ENCODE measurements at regions not wholly inside any gene's neighbourhood (a gene's known extent, or its start where the extent isn't known, plus 50 kb on each side); places are given as distances from the start of the nearest gene placed in this dataset.

- Histone ChIP-seq H3K4me1 (ENCODE audit: control insufficient read depth in 4 of 4, insufficient read depth in 4 of 4, low read length in 3 of 4) (no peaks in the 10 kb centered on the region), H3K36me3 (ENCODE audit: control insufficient read depth in 4 of 4, insufficient read depth in 3 of 4, low read depth in 1 of 4, low read length in 3 of 4) (no peaks in the 10 kb centered on the region), H3K27me3 (ENCODE audit: control insufficient read depth in 4 of 4, insufficient read depth in 4 of 4, low read length in 3 of 4) (no peaks in the 10 kb centered on the region), H3K9me3 (ENCODE audit: control insufficient read depth in 4 of 4, low read length in 3 of 4) (peaks cover 0 to 1% (median 0%) of the 10 kb centered on the region in 4 donors), H3K9ac (ENCODE audit: low read depth in 1 of 2, low read length in 2 of 2) (no peak overlapping the region), H3K27ac (ENCODE audit: low read depth in 1 of 2, low read length in 2 of 2) (no peak overlapping the region), H3K4me3 (ENCODE audit: low read depth in 1 of 3, low read length in 3 of 3) (no peak overlapping the region)
- 73% methylated on average over 2 of the region's 2 CpGs for WGBS
- TF ChIP-seq NR2F2 (IDR thresholded peaks at IDR 0.05) (no peak), JUND (IDR thresholded peaks at IDR 0.05) (no peak), MAX (IDR thresholded peaks at IDR 0.05) (no peak), CTCF (IDR thresholded peaks at IDR 0.05; ENCODE audit: low read depth, low read length, missing input control) (no peak), FOXA2 (IDR thresholded peaks at IDR 0.05) (no peak), HNF4A (conservative IDR thresholded peaks at IDR 0.05) (no peak), GABPA (IDR thresholded peaks at IDR 0.05 in 1 of 2, conservative IDR thresholded peaks at IDR 0.05 in 1 of 2) (no peak), HNF4G (IDR thresholded peaks at IDR 0.05) (no peak), TAF1 (conservative IDR thresholded peaks at IDR 0.05) (no peak), ZBTB33 (IDR thresholded peaks at IDR 0.05) (no peak), YY1 (IDR thresholded peaks at IDR 0.05) (no peak), EGR1 (IDR thresholded peaks at IDR 0.05; ENCODE audit: low read depth in 2 of 2) (no peak), REST (IDR thresholded peaks at IDR 0.05) (no peak), ATF3 (IDR thresholded peaks at IDR 0.05) (no peak), RXRA (IDR thresholded peaks at IDR 0.05) (no peak), RAD21 (IDR thresholded peaks at IDR 0.05) (no peak), SP1 (IDR thresholded peaks at IDR 0.05) (no peak)
- DNase-seq (ENCODE audit: low spot score) = no peak
These were observed 177.9 kb upstream of the RAI2 start for GRCh38 chrX:18039023-18039422.

GRCh38 chrX:18036394-18036793, 175.3 kb upstream of the RAI2 start:
- Histone ChIP-seq H3K9ac (ENCODE audit: low read depth in 1 of 2, low read length in 2 of 2) (no peak overlapping the region), H3K27me3 (ENCODE audit: control insufficient read depth in 4 of 4, insufficient read depth in 4 of 4, low read length in 3 of 4) (no peaks in the 10 kb centered on the region), H3K36me3 (ENCODE audit: control insufficient read depth in 4 of 4, insufficient read depth in 3 of 4, low read depth in 1 of 4, low read length in 3 of 4) (no peaks in the 10 kb centered on the region), H3K27ac (ENCODE audit: low read depth in 1 of 2, low read length in 2 of 2) (no peak overlapping the region), H3K4me1 (ENCODE audit: control insufficient read depth in 4 of 4, insufficient read depth in 4 of 4, low read length in 3 of 4) (no peaks in the 10 kb centered on the region), H3K4me3 (ENCODE audit: low read depth in 1 of 3, low read length in 3 of 3) (no peak overlapping the region), H3K9me3 (ENCODE audit: control insufficient read depth in 4 of 4, low read length in 3 of 4) (peaks cover 0 to 1% (median 0%) of the 10 kb centered on the region in 4 donors)
- 63% methylated on average over 2 of the region's 2 CpGs for WGBS
- DNase-seq (ENCODE audit: low spot score) = no peak
- TF ChIP-seq ZBTB33 (IDR thresholded peaks at IDR 0.05) (no peak), RAD21 (IDR thresholded peaks at IDR 0.05) (no peak), JUND (IDR thresholded peaks at IDR 0.05) (no peak), ATF3 (IDR thresholded peaks at IDR 0.05) (no peak), FOXA2 (IDR thresholded peaks at IDR 0.05) (no peak), MAX (IDR thresholded peaks at IDR 0.05) (no peak), RXRA (IDR thresholded peaks at IDR 0.05) (no peak), CTCF (IDR thresholded peaks at IDR 0.05; ENCODE audit: low read depth, low read length, missing input control) (no peak)
